ENCODE measurements at regions not wholly inside any gene's neighbourhood (a gene's known extent, or its start where the extent isn't known, plus 50 kb on each side); places are given as distances from the start of the nearest gene placed in this dataset.

DNA sequence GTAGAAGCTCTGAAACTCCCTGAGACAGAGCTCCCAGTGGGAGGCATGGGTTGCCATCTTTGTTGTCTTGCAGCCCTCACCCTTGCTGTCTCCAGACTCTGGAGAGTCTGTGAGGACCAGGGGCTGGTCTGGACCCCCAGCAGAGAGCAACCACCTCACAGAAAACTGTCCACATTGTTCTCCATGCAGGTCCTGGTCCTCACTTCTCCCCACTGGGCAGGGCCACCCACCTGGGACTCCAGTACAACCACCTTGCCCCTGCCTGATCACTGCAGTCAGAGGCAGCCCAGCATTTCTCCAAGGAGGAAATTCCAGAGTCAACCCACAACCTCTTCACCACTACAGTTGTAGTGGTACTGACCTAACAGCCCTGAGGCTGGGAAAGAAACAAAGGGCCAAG, 285.6 kb upstream of the RPS23 start:
- Histone ChIP-seq H4K20me1 (replicated peaks in 1 of 2; ENCODE audit: control insufficient read depth in 1 of 2, insufficient read depth in 2 of 2, low read length in 2 of 2) (no peaks in the 10 kb centered on the region), H3K36me3 (ENCODE audit: control insufficient read depth in 2 of 4, insufficient read depth in 4 of 4, low read length in 3 of 4) (no peaks in the 10 kb centered on the region), H3K9ac (replicated peaks in 1 of 4; ENCODE audit: extremely low read depth in 1 of 4, low read depth in 3 of 4, low read length in 3 of 4) (no peak overlapping the region), H3K4me1 (replicated peaks in 1 of 4; ENCODE audit: control insufficient read depth in 3 of 4, insufficient read depth in 4 of 4, low read length in 3 of 4) (no peaks in the 10 kb centered on the region), H2BK5ac (ENCODE audit: low read depth, low read length) (no peak overlapping the region), H4K5ac (ENCODE audit: insufficient read length, low read depth, low read length) (no peak overlapping the region), H3K4ac (replicated peaks; ENCODE audit: insufficient read length, low read depth, low read length) (no peak overlapping the region), H3K18ac (ENCODE audit: extremely low read depth, low read length) (no peak overlapping the region), H3K23me2 (ENCODE audit: low read depth, low read length) (no peaks in the 10 kb centered on the region), H2BK120ac (replicated peaks; ENCODE audit: low read depth, low read length) (no peak overlapping the region), H3K4me2 (ENCODE audit: insufficient read depth in 1 of 2, low read depth in 2 of 2, low read length in 2 of 2) (no peak overlapping the region), H3K23ac (ENCODE audit: insufficient read length) (no peak overlapping the region), H3K56ac (replicated peaks; ENCODE audit: insufficient read length, low read depth, low read length) (no peak overlapping the region), H2BK20ac (ENCODE audit: low read length) (no peak overlapping the region), H2AFZ (ENCODE audit: low read length) (no peak overlapping the region), H3K79me2 (ENCODE audit: control insufficient read depth in 1 of 2, insufficient read depth in 2 of 2, low read length in 2 of 2) (no peaks in the 10 kb centered on the region), H2BK15ac (ENCODE audit: low read length) (no peak overlapping the region), H3K14ac (ENCODE audit: insufficient read length) (no peak overlapping the region), H3K27ac (ENCODE audit: low read depth, low read length) (no peak overlapping the region), H2AK5ac (ENCODE audit: low read depth, low read length) (no peak overlapping the region), H4K8ac (ENCODE audit: extremely low read depth, insufficient read depth, low read length) (no peak overlapping the region; the same call in 1 of the 2 replicates), H3K4me3 (ENCODE audit: extremely low read depth in 1 of 4, insufficient read depth in 2 of 4, low read depth in 3 of 4, low read length in 4 of 4) (no peak overlapping the region), H3K9me3 (ENCODE audit: insufficient read depth in 2 of 2, low read depth in 1 of 2, low read length in 1 of 2) (no peaks in the 10 kb centered on the region), H4K91ac (replicated peaks; ENCODE audit: insufficient read length, low read length) (no peak overlapping the region), H3K27me3 (replicated peaks in 1 of 4; ENCODE audit: control insufficient read depth in 3 of 4, extremely low read depth in 1 of 4, insufficient read depth in 3 of 4, low read length in 3 of 4) (no peaks in the 10 kb centered on the region), H3K79me1 (ENCODE audit: low read depth, low read length) (no peaks in the 10 kb centered on the region), H2BK12ac (ENCODE audit: low read depth, low read length) (no peak overlapping the region)
- CTCF ChIA-PET (ENCODE audit: partially characterized antibody) = no interaction called here
- FAIRE-seq = no peak
- DNase-seq (ENCODE audit: low read depth in 1 of 2, low spot score in 2 of 2) = no peak
- POLR2A ChIA-PET (ENCODE audit: partially characterized antibody) = no interaction called here
- TF ChIP-seq HDAC2 (IDR thresholded peaks at IDR 0.05; ENCODE audit: borderline replicate concordance in 1 of 2, low read depth in 2 of 2, low read length in 2 of 2) (no peak), SIX5 (IDR thresholded peaks at IDR 0.05; ENCODE audit: low read depth, low read length) (no peak), KDM5A (IDR thresholded peaks at IDR 0.05; ENCODE audit: low read length) (no peak), CHD1 (IDR thresholded peaks at IDR 0.05; ENCODE audit: low read depth, low read length) (no peak), TBP (IDR thresholded peaks at IDR 0.05; ENCODE audit: low read depth, low read length) (no peak)
- TF ChIP-seq, protein P1, sequence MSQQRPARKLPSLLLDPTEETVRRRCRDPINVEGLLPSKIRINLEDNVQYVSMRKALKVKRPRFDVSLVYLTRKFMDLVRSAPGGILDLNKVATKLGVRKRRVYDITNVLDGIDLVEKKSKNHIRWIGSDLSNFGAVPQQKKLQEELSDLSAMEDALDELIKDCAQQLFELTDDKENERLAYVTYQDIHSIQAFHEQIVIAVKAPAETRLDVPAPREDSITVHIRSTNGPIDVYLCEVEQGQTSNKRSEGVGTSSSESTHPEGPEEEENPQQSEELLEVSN (IDR thresholded peaks at IDR 0.05) = no peak

Data from H1 (cell line).